Stimulated activated CD4-positive, alpha-beta T cell treated with anti-CD3 and anti-CD28 coated beads, Interleukin-4, amount 100 ng/mL, for 48 hours (primary cell): ENCODE measurements at regions not wholly inside any gene's neighbourhood (a gene's known extent, or its start where the extent isn't known, plus 50 kb on each side); places are given as distances from the start of the nearest gene placed in this dataset.
"Not testable (repeated sequence)": the region's sequence is repeated elsewhere in the genome, so short reads cannot be mapped to it uniquely, and the experiment has no call there.

Source experiments
- DNase-seq, 2 donors: peaks; one replicate each; pipeline ENCODE4 v3.0.0-alpha.2; 2020; ENCODE audit warnings: low read depth in 2 of 2

DNA sequence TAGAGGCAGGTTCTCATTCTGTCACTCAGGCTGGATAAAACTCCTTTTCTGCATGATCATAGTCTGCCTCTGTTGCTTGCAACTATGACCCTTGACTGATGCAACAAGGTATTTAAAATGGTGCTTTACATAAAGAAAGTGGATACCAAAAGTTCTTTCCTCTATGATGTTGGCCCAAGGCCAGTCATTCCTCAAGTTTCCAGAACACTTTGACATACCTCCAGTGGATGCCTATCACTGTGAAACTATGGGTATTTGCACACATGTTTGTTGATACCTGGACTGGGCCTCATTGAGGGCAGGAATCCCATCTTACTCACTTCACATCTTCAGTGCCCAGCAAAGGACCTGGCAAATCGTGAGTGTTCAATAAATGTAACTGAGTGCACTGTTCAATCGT, 159.0 kb upstream of the ZC3H12C start:
- DNase-seq = no peak

DNA sequence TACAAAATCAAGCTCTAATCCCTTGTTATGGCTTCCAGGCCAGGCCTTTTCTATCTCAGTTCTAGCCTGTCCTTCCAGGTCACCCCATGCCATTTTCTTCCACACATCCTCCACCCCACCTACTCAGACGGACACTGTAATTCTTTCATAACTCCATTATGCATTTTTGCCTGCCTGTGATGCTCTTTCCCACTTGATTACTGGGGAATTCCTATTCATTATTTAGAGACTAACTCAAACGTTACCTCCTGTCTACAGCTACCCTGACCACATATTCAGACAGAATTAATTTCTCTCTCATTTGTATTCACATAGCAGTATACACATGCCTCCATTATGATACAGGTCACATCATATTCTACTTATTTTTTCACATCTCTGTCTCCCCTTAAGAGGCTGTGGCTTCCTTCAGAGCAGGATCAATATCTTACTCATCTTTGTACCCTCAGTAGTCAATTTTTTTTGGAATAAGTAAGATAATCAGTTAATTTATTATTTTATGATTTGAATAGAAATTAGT, 156.5 kb upstream of the ZC3H12C start:
- DNase-seq = no peak

DNA sequence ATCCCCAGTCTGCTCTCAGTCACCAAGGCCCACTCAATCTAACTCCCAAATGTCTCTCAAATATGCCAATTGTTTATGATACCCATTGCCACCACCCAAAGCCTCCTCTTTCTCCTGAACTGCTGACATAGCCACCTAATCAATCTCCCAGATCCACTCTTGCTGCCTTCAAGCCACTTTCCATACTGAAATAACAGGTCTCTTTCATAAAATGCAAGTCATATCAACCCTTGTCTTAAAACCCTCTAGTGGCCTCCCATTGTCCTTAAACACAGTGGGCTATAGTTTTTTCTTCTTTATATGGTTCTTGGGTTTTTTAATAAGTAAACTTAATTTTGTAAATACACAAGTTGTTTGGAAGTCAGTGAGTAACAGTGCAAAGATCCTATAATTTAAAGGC, 155.2 kb upstream of the ZC3H12C start:
- no peak for DNase-seq

DNA sequence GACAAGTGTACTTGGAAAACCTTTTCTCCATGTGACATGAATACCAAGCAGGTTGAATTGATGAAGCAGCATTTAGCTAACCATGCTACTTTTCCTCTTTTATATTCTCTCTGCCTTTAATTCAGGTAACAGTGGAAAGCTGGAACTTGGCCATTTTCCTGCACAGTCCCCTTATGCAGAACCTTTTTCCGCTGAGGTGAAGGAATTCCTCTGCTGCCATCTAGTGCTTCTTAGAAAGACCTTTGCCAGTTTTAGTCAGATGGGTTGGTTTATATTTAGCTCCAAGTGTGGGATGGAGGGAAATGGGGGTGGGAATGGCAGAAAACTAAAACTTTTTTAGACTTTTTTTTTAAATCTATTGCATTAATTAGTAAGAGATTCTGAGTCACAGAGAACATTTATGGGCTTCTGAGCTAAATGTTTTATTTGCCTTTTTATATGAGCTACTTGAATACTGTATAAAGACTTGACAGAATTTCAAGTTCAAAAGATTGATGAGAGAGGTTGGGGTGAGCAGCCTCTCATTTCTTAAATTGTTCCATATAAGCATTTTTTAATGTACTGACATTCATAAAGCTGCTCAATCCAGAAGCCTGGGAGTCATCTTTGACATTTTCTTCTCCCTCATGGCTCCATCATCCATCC, 153.9 kb upstream of the ZC3H12C start:
- no peak for DNase-seq

DNA sequence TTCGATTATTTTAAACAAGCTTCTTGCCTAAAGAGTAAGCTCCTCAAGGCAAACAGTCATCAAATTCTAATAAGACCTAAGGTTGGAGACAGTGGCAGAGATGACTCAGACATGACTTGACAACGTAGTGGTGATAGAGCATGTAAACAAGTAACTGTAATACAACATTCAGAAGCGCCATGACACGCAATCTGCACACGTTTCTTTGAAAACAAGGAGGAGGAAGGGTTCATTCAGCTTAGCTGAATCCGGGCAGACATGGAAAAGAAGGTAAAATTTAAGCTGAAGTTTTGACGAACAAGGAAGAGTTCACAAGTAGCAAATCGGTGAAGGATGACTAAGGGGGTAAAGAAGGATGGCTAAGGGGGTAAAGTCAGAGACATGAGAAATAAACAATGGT, 152.4 kb upstream of the ZC3H12C start:
- no peak for DNase-seq

DNA sequence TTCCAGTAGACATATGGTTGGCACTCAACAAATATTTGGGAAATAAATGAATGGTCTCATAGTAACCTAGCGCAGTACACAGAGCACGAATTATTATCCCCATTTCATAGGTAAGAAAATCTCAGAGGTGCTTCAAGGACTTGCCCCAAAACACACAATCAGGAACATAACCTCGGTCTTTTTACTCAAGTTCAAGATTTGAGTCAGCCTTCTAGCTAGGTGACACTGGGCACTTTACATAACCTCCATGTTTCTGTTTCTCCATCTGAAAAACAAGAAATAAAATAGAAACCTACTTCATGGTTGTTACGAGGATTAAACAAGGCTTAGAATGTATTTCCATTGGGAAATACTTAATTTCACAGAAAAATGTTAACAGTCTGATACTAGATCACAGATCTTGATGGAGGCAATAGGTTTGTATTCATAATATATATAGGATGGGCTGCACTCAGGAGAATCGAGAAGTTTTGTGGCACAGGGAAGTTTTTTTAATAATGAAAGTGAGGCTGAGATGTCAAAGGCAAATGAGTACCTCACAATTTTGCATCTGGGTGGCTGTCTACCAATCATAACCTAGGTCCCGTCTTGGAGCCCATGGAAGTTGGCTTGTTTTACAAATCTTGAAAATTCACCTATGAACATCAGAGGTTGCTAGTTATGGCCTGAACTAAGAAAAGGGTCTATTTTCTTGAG, 147.4 kb upstream of the ZC3H12C start:
- no peak for DNase-seq

GRCh38 chr11:109946322-109946846, 146.8 kb upstream of the ZC3H12C start:
- peak; percentile 31 to 49 for DNase-seq

DNA sequence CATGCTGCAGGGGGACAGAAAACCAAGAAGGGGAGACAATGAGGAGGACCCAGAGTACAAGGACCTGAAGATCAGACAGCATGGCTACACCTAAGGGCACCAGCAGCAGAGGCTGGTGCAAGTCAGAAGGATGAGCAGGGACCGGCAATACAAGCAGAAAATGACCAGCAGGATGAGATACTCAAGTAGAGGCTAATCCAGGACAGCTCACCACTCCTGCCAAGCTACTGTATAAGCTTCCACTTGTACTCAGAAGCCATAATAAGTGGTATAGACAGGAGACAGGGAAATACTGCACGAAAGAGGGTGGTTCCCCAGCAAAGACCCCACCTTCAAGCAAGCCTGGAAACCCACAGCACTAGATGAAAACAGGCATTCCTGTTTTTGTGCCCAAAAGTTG, 138.7 kb upstream of the ZC3H12C start:
- no peak for DNase-seq

DNA sequence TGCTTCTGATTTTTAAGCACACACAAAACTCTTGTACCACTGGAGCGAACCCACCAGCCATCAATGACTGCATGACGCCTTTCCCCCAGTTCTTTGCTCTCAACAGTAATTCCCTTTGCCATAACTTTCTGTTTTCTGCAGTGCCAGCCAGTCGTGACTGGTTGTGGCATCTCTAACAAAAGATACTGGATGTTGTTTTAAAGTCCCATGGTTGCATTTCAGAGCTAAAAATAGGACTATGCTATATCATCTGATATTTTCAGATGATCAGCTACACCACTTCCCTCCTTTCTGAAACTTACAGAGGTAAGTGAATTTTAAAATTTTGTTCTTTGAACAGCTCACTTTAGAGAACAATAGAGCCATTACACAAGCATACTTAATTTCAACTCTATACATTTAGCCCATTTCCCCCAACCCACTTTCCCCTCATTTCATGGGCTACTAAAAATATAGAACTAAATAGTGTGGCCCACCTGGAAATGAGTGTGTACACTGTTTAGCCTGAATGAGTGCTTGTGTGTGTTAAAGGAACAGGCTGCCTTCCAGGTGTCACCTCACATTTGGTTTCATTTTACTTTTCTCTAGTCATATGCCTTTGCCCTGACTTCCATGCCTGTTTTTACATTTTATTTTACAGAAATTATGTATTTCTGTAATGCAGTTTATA, 136.9 kb upstream of the ZC3H12C start:
- DNase-seq = no peak

DNA sequence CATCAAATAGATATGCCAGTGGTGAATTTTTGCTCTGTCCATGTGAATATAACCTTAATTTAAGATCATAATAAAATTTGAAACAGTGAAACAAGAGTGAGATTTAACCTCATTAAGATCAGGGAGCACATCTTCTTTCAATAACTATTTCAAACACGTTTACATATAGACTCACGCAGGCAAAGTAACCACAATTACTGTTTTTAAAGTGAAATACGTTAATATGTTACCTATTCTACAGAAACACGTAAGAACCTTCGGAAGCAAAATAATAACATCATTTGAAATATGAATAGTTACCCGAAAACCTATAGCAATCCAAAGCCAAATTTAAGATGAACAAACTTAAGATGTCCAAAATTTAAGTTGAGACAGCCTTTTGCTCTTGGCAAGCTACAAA, 136.2 kb upstream of the ZC3H12C start:
- DNase-seq = no peak

DNA sequence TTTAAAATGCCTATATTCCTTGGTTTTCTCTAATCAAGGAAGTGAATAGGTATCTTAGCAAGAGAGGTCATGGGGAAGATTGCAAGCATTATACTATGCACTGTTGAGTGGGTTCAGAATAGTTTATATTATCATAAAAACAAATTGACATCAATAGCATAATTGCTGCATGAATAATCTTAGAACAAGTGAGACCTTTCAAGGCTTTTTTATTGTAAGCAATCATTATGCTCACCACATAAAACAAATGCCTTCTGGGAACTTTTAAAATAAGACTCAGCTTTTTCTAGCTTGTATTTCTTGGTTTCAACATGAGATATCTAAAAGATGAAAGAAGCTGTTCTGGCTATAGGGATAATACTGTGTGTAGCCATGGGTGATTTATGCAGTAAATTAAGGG, 135.6 kb upstream of the ZC3H12C start:
- DNase-seq = no peak

DNA sequence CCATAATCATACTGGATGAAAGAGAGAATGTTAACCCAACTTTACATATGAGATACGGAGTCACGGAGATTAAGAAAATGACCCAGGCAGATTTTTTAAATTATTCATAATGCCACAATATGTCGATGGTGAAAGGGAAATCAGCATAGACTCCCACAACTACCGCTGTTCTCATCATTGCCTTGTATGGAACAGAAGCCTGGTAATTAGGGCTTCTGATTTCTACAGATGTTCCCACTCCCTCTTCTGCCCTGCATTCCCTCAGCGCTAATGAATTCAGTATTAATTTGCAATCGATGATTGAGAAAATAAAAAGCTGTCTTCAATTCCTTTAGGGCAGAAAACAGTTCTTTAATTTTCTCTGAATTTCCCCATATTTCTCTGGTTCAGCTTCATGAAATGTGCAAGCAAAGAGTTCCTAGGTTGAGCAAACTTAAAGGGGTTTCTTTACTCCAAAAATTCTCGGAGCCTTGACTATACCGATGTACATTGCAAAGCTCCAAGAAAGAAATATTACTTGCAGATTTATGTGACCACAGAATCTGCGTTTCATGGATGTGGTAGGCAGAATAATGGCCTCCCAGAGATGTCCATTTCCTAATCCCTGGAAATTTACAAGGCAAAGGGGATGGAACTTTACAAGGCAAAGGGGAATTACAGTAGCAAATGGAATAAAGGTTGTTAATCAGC, 134.9 kb upstream of the ZC3H12C start:
- no peak for DNase-seq

DNA sequence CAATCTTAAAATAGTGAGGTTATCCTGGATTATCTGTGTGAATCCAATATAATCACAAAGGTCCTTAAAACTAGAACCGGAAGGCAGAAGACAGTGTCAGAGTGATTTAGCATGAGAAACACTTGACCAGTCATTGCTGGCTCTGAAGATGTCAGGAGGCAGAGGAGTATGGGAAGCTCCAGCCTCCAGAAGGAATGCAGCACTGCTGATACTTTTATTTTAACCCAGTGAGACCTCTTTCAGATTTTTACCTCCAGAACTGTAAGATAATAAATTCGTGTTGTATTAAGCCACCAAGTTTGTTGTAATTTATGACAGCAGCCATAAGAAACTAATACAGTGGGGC, 134.4 kb upstream of the ZC3H12C start:
- DNase-seq = no peak

GRCh38 chr11:109960831-109961230, 132.4 kb upstream of the ZC3H12C start:
- DNase-seq = no peak

DNA sequence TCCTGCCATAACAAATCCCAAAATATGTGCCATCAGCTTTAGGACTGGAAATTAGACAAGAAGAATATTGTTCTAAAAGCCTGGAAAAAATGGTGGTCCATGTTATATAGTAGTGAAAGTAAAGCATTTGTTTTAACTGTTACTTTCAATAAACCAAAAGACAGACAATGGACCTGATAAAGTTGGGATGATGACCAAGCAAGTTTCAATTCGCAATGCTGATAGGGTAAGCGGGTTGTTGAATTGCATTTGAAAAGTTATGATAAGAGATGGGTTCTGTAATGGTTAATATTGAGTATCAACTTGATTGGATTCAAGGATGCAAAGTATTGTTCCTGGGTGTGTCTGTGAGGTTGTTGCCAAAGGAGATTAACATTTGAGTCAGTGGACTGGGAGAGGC, 131.9 kb upstream of the ZC3H12C start:
- DNase-seq = no peak

DNA sequence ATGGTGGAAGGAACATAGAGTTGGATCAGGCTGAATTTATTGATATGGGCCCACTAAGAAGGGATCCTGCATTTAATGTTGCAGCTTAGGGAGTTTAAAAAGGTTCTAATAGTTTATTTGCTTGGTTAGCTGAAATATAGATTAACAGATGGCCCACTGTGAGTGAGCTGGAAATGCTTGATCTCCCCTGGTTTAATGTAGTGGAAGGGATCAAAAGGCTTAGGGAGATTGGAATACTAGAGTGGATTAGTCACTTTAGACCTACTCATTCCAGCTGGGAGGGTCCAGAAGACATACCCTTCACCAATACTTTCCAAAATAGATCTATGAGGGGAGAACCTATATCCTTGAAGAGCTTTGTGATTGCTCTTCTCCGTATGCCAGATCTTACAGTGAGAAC, 130.1 kb upstream of the ZC3H12C start:
- no peak for DNase-seq

GRCh38 chr11:109964487-109964886, 128.7 kb upstream of the ZC3H12C start:
- no peak for DNase-seq

DNA sequence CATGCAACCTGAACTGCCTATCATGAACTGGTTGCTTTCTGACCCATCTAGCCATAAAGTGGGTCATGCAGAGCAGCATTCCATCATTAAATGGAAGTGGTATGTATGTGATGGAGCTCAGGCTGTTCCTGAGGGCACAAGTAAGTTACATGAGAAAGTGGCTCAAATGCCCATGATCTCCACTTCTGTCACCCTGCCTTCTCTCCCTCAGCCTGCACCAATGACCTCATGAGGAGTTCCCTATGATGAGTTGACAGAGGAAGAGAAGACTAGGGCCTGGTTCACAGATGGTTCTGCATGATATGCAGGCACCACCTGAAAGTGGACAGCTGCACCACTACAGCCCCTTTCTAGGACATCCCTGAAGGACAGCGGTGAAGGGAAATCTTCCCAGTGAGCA, 127.7 kb upstream of the ZC3H12C start:
- DNase-seq = not testable (repeated sequence)

DNA sequence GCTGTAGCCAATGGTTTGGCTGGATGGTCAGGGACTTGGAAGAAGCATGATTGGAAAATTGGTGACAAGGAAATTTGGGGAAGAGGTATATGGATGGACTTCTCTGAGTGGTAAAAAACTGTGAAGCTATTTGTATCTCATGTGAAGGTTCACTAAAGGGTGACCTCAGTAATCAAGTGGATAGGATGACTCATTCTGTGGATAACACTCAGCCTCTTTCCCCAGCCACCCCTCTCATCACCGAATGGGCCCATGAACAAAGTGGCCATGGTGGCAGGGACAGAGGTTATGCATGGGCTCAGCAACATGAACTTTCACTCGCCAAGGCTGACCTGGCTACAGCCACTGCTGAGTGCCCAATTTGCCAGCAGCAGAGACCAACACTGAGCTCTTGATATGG, 127.3 kb upstream of the ZC3H12C start:
- DNase-seq = not testable (repeated sequence)

- DNase-seq = not testable (repeated sequence)
These were observed 126.1 kb upstream of the ZC3H12C start for GRCh38 chr11:109967136-109967535.

- DNase-seq = no peak
These were observed 124.9 kb upstream of the ZC3H12C start for GRCh38 chr11:109968299-109968698.

DNA sequence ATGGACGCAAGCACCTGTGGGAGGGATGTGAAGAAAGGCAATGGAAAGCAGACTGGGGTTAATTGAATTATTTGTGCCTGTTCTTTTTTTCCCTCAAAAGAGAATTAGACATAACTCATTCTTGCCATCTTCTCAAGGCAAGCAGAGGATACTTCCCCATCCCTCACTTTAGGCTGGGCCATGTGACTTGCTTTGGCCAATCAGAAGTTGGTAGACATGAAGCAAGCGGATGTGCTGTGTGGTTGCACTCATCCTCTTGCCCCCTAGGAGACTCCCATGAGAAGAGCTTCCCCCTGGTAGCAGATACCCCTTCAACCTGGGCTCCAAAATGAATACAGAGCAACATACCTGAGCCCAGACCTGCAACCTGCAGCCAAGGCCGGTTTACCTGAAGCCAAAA, 124.4 kb upstream of the ZC3H12C start:
- DNase-seq = no peak
